H9 (cell line): ENCODE measurements at regions not wholly inside any gene's neighbourhood (a gene's known extent, or its start where the extent isn't known, plus 50 kb on each side); places are given as distances from the start of the nearest gene placed in this dataset.

Experiments
- DNase-seq: peaks from one replicate; pipeline ENCODE4 v3.0.0-alpha.2; 2017
- H2AFZ ChIP-seq: one replicate; pipeline ENCODE4 v1.6.1; 2013; ENCODE audit warnings: mild to moderate bottlenecking, low read length, control low read depth, moderate library complexity
- H2AK5ac ChIP-seq: 2 replicates; pipeline ENCODE4 v1.6.1; 2013; ENCODE audit warnings: low read length, control low read depth, mixed read lengths; ENCODE audit not compliant: insufficient read length
- H2BK120ac ChIP-seq: one replicate; pipeline ENCODE4 v1.6.1; 2013; ENCODE audit warnings: low read depth, mild to moderate bottlenecking, low read length, control low read depth, inconsistent platforms; ENCODE audit not compliant: poor library complexity, severe bottlenecking
- H2BK12ac ChIP-seq: 2 replicates; pipeline ENCODE4 v1.6.1; 2013; ENCODE audit warnings: low read length, control low read depth, mixed read lengths, low read depth; ENCODE audit not compliant: insufficient read length
- H2BK15ac ChIP-seq: 2 replicates; pipeline ENCODE4 v1.6.1; 2013; ENCODE audit warnings: low read depth, low read length, control low read depth
- H2BK20ac ChIP-seq: one replicate; pipeline ENCODE4 v1.6.1; 2013; ENCODE audit warnings: low read depth, mild to moderate bottlenecking, low read length, control low read depth, inconsistent platforms; ENCODE audit not compliant: poor library complexity, severe bottlenecking
- H2BK5ac ChIP-seq: 2 replicates; pipeline ENCODE4 v1.6.1; 2013; ENCODE audit warnings: low read length, control low read depth, mixed read lengths; ENCODE audit not compliant: insufficient read length
- H3K14ac ChIP-seq: 2 replicates; pipeline ENCODE4 v1.6.1; 2013; ENCODE audit warnings: low read length, control low read depth; ENCODE audit not compliant: insufficient read depth
- H3K18ac ChIP-seq: 2 replicates; pipeline ENCODE4 v1.6.1; 2013; ENCODE audit warnings: low read depth, mild to moderate bottlenecking, mixed read lengths, low read length, control low read depth; ENCODE audit not compliant: insufficient read length
- H3K23ac ChIP-seq: 2 replicates; pipeline ENCODE4 v1.6.1; 2013; ENCODE audit warnings: low read length, control low read depth, mixed read lengths, low read depth; ENCODE audit not compliant: insufficient read length
- H3K23me2 ChIP-seq: 2 replicates; pipeline ENCODE4 v1.6.1; 2013; ENCODE audit warnings: low read depth, mild to moderate bottlenecking, mixed read lengths, low read length, control low read depth; ENCODE audit not compliant: insufficient read length, poor library complexity, severe bottlenecking
- H3K27ac ChIP-seq: 2 replicates; pipeline ENCODE4 v1.5.1; 2013; ENCODE audit warnings: low read length, control low read depth, mixed read lengths, low read depth; ENCODE audit not compliant: insufficient read length
- H3K27me3 ChIP-seq: 2 replicates; pipeline ENCODE4 v1.6.1; 2013; ENCODE audit warnings: low read length, control low read depth, inconsistent platforms; ENCODE audit not compliant: insufficient read depth
- H3K4ac ChIP-seq: 2 replicates; pipeline ENCODE4 v1.6.1; 2013; ENCODE audit warnings: low read depth, mild to moderate bottlenecking, control low read depth, inconsistent platforms, low read length, moderate library complexity
- H3K4me1 ChIP-seq: 2 replicates; pipeline ENCODE4 v1.6.1; 2013; ENCODE audit warnings: low read length, control low read depth, inconsistent platforms; ENCODE audit not compliant: insufficient read depth
- H3K4me2 ChIP-seq: 2 replicates; pipeline ENCODE4 v1.6.1; 2013; ENCODE audit warnings: low read length, control low read depth, mixed read lengths; ENCODE audit not compliant: insufficient read length, insufficient read depth
- H3K56ac ChIP-seq: 2 replicates; pipeline ENCODE4 v1.6.1; 2013; ENCODE audit warnings: low read depth, mild to moderate bottlenecking, mixed read lengths, low read length, control low read depth; ENCODE audit not compliant: insufficient read length
- H3K79me1 ChIP-seq: 2 replicates; pipeline ENCODE4 v1.6.1; 2013; ENCODE audit warnings: low read depth, mild to moderate bottlenecking, moderate library complexity, low read length, control low read depth, inconsistent platforms; ENCODE audit not compliant: insufficient read depth, poor library complexity, severe bottlenecking
- H3K79me2 ChIP-seq: 2 replicates; pipeline ENCODE4 v1.6.1; 2013; ENCODE audit warnings: low read length, control low read depth, inconsistent platforms; ENCODE audit not compliant: insufficient read depth
- H3K9ac ChIP-seq: 2 replicates; pipeline ENCODE4 v1.6.1; 2013; ENCODE audit warnings: low read length, control low read depth, mixed read lengths; ENCODE audit not compliant: insufficient read length; ENCODE audit errors: extremely low read depth
- H3K9me3 ChIP-seq: one replicate; pipeline ENCODE4 v1.6.1; 2013; ENCODE audit warnings: low read depth, low read length, inconsistent platforms; ENCODE audit not compliant: control insufficient read depth
- H3T11ph ChIP-seq: one replicate; pipeline ENCODE4 v1.6.1; 2013; ENCODE audit warnings: mild to moderate bottlenecking, low read length, control low read depth, inconsistent platforms
- H4K20me1 ChIP-seq: one replicate; pipeline ENCODE4 v1.6.1; 2013; ENCODE audit not compliant: control insufficient read depth, insufficient read length, insufficient read depth
- H4K5ac ChIP-seq: 2 replicates; pipeline ENCODE4 v1.6.1; 2013; ENCODE audit warnings: low read depth, mild to moderate bottlenecking, mixed read lengths, low read length, control low read depth; ENCODE audit not compliant: insufficient read length
- H4K8ac ChIP-seq: replicated peaks from 2 replicates; pipeline ENCODE4 v1.6.1; 2013; ENCODE audit warnings: low read length, control low read depth, mixed read lengths, low read depth; ENCODE audit not compliant: insufficient read length
- H4K91ac ChIP-seq: 2 replicates; pipeline ENCODE4 v1.6.1; 2013; ENCODE audit warnings: low read depth, mild to moderate bottlenecking, moderate library complexity, mixed read lengths, low read length, control low read depth; ENCODE audit not compliant: insufficient read length
- H3K27ac Mint-ChIP-seq, 3 experiments: 2 replicates in 2 of 3; 3 replicates in 1 of 3; pipeline ENCODE4 v1.8.0; 2020 to 2021; ENCODE audit warnings: mixed read lengths in 3 of 3, mild to moderate bottlenecking in 1 of 3, moderate library complexity in 1 of 3
- H3K27me3 Mint-ChIP-seq: 2 replicates; pipeline ENCODE4 v1.8.0; 2021; ENCODE audit warnings: low read depth, mild to moderate bottlenecking, moderate library complexity, mixed read lengths
- H3K36me3 Mint-ChIP-seq, 3 experiments: 2 replicates in 2 of 3; 3 replicates in 1 of 3; pipeline ENCODE4 v1.8.0; 2020 to 2021; ENCODE audit warnings: low read depth in 3 of 3, mixed read lengths in 3 of 3; ENCODE audit not compliant: insufficient read depth in 1 of 3
- H3K4me1 Mint-ChIP-seq, 2 experiments: 2 replicates each; pipeline ENCODE4 v1.8.0; 2020; ENCODE audit warnings: mixed read lengths in 2 of 2
- H3K4me3 Mint-ChIP-seq, 2 experiments: 2 replicates in 1 of 2; 3 replicates in 1 of 2; pipeline ENCODE4 v1.8.0; 2020 to 2021; ENCODE audit warnings: mild to moderate bottlenecking in 2 of 2, mixed read lengths in 2 of 2, moderate library complexity in 1 of 2
- H3K9me3 Mint-ChIP-seq, 2 experiments: 2 replicates in 1 of 2; 3 replicates in 1 of 2; pipeline ENCODE4 v1.8.0; 2020; ENCODE audit warnings: mild to moderate bottlenecking in 2 of 2, mixed read lengths in 2 of 2, moderate library complexity in 1 of 2
- CTCF ChIP-seq: fragments of 200-600 bp; sonication (generic); conservative IDR thresholded peaks from 3 replicates; pipeline ENCODE4 v1.8.0; 2021; ENCODE audit warnings: antibody characterized with exemption, mild to moderate bottlenecking
- WGBS: extraction: QIAGEN DNeasy Blood & Tissue Kit; methylation state at CpG from one replicate; pipeline ENCODE4 v1.1.7; 2013; ENCODE audit warnings: missing lambda C conversion rate, low lambda C conversion rate, mixed read lengths; ENCODE audit not compliant: insufficient read length; ENCODE audit errors: extremely low coverage; 5-methylcytosine and 5-hydroxymethylcytosine counted together

GRCh38 chr9:96052686-96053085 lies 177.2 kb downstream of the ERCC6L2 start:
- H3K27me3 ChIP-seq = no peaks in the 10 kb centered on the region
- no peak overlapping the region for H3K56ac ChIP-seq
- no peak overlapping the region for H3K14ac ChIP-seq
- H3K4ac ChIP-seq = no peak overlapping the region
- H3K36me3 Mint-ChIP-seq = peaks cover 0 to 5% (median 3%) of the 10 kb centered on the region in 3 experiments; a peak in 6 of 7 replicates
- no peak overlapping the region for H2BK5ac ChIP-seq
- H2BK12ac ChIP-seq = no peak overlapping the region
- no peak overlapping the region for H4K5ac ChIP-seq
- no peak overlapping the region for H2AK5ac ChIP-seq
- no peak overlapping the region for H3K9ac ChIP-seq
- H4K91ac ChIP-seq = no peak overlapping the region
- H3K79me2 ChIP-seq = no peaks in the 10 kb centered on the region
- H2BK120ac ChIP-seq = no peak overlapping the region
- H3K27me3 Mint-ChIP-seq = peaks cover 24% of the 10 kb centered on the region
- no peak for TF ChIP-seq CTCF
- WGBS = no CpG with 5 or more reads among the region's 6 CpGs
- no peak overlapping the region for H3K4me3 Mint-ChIP-seq
- H3K9me3 ChIP-seq = no peaks in the 10 kb centered on the region
- H3K23ac ChIP-seq = no peak overlapping the region
- H3K4me1 Mint-ChIP-seq = peaks cover 21 to 32% of the 10 kb centered on the region in 2 experiments
- H2BK20ac ChIP-seq = no peak overlapping the region
- H3K79me1 ChIP-seq = no peaks in the 10 kb centered on the region
- no peak overlapping the region for H3K18ac ChIP-seq
- H2AFZ ChIP-seq = no peak overlapping the region
- no peak overlapping the region for H2BK15ac ChIP-seq
- H3K9me3 Mint-ChIP-seq = peaks cover 5 to 11% of the 10 kb centered on the region in 2 experiments
- no peak overlapping the region for H4K8ac ChIP-seq
- H3K4me1 ChIP-seq = peaks cover 7% of the 10 kb centered on the region; the same call in 1 of the 2 replicates
- H4K20me1 ChIP-seq = no peaks in the 10 kb centered on the region
- H3T11ph ChIP-seq = no peak overlapping the region
- no peak overlapping the region for H3K4me2 ChIP-seq
- no peak for DNase-seq
- no peak overlapping the region for H3K27ac Mint-ChIP-seq
- H3K27ac ChIP-seq = no peak overlapping the region
- H3K23me2 ChIP-seq = no peaks in the 10 kb centered on the region
